ENCODE measurements at regions not wholly inside any gene's neighbourhood (a gene's known extent, or its start where the extent isn't known, plus 50 kb on each side); places are given as distances from the start of the nearest gene placed in this dataset.

DNA sequence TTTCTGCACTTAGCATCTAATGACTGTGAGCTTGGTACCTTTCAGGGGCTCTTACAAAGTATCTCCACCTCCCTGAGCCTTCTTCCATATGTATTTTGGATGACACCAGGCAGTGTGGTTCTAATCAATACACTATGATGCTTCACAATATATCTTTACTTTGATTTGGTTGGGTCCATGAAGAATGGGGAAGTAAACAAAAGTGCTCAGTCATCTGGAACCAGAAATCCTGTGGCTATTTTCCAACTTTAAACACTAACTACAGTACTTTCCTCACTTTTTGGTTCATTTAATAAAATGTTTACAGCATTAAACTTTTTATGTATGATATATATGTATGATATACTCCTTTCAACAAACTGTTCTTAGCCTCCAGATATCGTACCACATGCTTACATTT lies 216.4 kb upstream of the AFF2 start:
- H3K9me2 ChIP-seq (ENCODE audit: insufficient read depth, low read length), result no peaks in the 10 kb centered on the region
- no peak overlapping the region for H2AFZ ChIP-seq (ENCODE audit: low read depth, low read length)
- no peaks in the 10 kb centered on the region for H3K79me2 ChIP-seq (replicated peaks; ENCODE audit: insufficient read depth, low read length)
- no peaks in the 10 kb centered on the region for H3K36me3 ChIP-seq (ENCODE audit: insufficient read depth, low read length)
- no peaks in the 10 kb centered on the region for H3F3A ChIP-seq (ENCODE audit: insufficient read depth, low read length, poor library complexity, severe bottlenecking)
- H3K27me3 ChIP-seq (ENCODE audit: insufficient read depth, low read depth, low read length), result no peaks in the 10 kb centered on the region
- no peak overlapping the region for H3K27ac ChIP-seq (ENCODE audit: low read length)
- TF ChIP-seq MXI1 (conservative IDR thresholded peaks at IDR 0.05; ENCODE audit: poor library complexity, severe bottlenecking), result no peak
- TF ChIP-seq, protein P1, sequence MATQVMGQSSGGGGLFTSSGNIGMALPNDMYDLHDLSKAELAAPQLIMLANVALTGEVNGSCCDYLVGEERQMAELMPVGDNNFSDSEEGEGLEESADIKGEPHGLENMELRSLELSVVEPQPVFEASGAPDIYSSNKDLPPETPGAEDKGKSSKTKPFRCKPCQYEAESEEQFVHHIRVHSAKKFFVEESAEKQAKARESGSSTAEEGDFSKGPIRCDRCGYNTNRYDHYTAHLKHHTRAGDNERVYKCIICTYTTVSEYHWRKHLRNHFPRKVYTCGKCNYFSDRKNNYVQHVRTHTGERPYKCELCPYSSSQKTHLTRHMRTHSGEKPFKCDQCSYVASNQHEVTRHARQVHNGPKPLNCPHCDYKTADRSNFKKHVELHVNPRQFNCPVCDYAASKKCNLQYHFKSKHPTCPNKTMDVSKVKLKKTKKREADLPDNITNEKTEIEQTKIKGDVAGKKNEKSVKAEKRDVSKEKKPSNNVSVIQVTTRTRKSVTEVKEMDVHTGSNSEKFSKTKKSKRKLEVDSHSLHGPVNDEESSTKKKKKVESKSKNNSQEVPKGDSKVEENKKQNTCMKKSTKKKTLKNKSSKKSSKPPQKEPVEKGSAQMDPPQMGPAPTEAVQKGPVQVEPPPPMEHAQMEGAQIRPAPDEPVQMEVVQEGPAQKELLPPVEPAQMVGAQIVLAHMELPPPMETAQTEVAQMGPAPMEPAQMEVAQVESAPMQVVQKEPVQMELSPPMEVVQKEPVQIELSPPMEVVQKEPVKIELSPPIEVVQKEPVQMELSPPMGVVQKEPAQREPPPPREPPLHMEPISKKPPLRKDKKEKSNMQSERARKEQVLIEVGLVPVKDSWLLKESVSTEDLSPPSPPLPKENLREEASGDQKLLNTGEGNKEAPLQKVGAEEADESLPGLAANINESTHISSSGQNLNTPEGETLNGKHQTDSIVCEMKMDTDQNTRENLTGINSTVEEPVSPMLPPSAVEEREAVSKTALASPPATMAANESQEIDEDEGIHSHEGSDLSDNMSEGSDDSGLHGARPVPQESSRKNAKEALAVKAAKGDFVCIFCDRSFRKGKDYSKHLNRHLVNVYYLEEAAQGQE (IDR thresholded peaks at IDR 0.05; ENCODE audit: borderline replicate concordance), result no peak
- TF ChIP-seq TAF1 (IDR thresholded peaks at IDR 0.05; ENCODE audit: low read depth), result no peak
- TF ChIP-seq RAD21 (conservative IDR thresholded peaks at IDR 0.05), result no peak
- TF ChIP-seq EP300 (conservative IDR thresholded peaks at IDR 0.05; ENCODE audit: poor library complexity, severe bottlenecking), result no peak
- TF ChIP-seq SMC3 (conservative IDR thresholded peaks at IDR 0.05; ENCODE audit: poor library complexity), result no peak
- TF ChIP-seq, protein P2, sequence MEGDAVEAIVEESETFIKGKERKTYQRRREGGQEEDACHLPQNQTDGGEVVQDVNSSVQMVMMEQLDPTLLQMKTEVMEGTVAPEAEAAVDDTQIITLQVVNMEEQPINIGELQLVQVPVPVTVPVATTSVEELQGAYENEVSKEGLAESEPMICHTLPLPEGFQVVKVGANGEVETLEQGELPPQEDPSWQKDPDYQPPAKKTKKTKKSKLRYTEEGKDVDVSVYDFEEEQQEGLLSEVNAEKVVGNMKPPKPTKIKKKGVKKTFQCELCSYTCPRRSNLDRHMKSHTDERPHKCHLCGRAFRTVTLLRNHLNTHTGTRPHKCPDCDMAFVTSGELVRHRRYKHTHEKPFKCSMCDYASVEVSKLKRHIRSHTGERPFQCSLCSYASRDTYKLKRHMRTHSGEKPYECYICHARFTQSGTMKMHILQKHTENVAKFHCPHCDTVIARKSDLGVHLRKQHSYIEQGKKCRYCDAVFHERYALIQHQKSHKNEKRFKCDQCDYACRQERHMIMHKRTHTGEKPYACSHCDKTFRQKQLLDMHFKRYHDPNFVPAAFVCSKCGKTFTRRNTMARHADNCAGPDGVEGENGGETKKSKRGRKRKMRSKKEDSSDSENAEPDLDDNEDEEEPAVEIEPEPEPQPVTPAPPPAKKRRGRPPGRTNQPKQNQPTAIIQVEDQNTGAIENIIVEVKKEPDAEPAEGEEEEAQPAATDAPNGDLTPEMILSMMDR (IDR thresholded peaks at IDR 0.05; ENCODE audit: poor library complexity, severe bottlenecking), result no peak
- no peak for TF ChIP-seq POLR2AphosphoS5 (IDR thresholded peaks at IDR 0.05)
- no peak for TF ChIP-seq EZH2 (IDR thresholded peaks at IDR 0.05; ENCODE audit: borderline replicate concordance, insufficient read depth, low read length, poor library complexity, severe bottlenecking)
- H4K20me1 ChIP-seq (ENCODE audit: insufficient read depth), result no peaks in the 10 kb centered on the region
- no peak overlapping the region for H3K4me2 ChIP-seq (ENCODE audit: low read length)
- H3K9ac ChIP-seq (ENCODE audit: low read length), result no peak overlapping the region
- no peak overlapping the region for H3K4me3 ChIP-seq (ENCODE audit: low read length)
- H3K9me3 ChIP-seq (ENCODE audit: low read length), result no peaks in the 10 kb centered on the region

DNA sequence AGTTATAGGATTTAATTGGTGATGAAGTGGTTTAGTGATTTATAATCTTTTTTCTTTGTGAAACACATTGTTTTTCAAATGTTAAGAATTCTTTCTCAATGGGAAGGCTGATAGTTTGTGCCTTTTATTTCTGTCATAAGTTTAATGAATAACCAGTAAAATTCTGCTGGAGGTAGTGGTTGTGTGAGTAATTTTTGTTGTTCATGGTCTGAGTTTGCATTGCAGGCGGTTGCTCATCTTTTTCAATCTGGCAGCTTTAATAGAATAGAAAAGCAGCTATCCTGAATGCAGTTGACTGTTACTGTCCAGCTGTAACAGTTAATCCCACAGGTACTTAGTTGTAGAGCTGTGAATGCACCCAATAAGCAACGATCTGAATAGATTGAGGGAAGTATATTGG lies 215.6 kb upstream of the AFF2 start:
- Histone ChIP-seq H3K79me2 (replicated peaks; ENCODE audit: insufficient read depth, low read length) (no peaks in the 10 kb centered on the region), H3K27me3 (ENCODE audit: insufficient read depth, low read depth, low read length) (no peaks in the 10 kb centered on the region), H3K36me3 (ENCODE audit: insufficient read depth, low read length) (no peaks in the 10 kb centered on the region), H2AFZ (ENCODE audit: low read depth, low read length) (no peak overlapping the region), H3K4me2 (ENCODE audit: low read length) (no peak overlapping the region), H3K9me2 (ENCODE audit: insufficient read depth, low read length) (no peaks in the 10 kb centered on the region), H4K20me1 (ENCODE audit: insufficient read depth) (no peaks in the 10 kb centered on the region), H3F3A (ENCODE audit: insufficient read depth, low read length, poor library complexity, severe bottlenecking) (no peaks in the 10 kb centered on the region), H3K9ac (ENCODE audit: low read length) (no peak overlapping the region), H3K9me3 (ENCODE audit: low read length) (no peaks in the 10 kb centered on the region), H3K4me3 (ENCODE audit: low read length) (no peak overlapping the region), H3K27ac (ENCODE audit: low read length) (no peak overlapping the region)
- TF ChIP-seq, protein P1 (IDR thresholded peaks at IDR 0.05; ENCODE audit: borderline replicate concordance), result no peak
- no peak for TF ChIP-seq RAD21 (conservative IDR thresholded peaks at IDR 0.05)
- no peak for TF ChIP-seq MXI1 (conservative IDR thresholded peaks at IDR 0.05; ENCODE audit: poor library complexity, severe bottlenecking)
- no peak for TF ChIP-seq SMC3 (conservative IDR thresholded peaks at IDR 0.05; ENCODE audit: poor library complexity)
- TF ChIP-seq EZH2 (IDR thresholded peaks at IDR 0.05; ENCODE audit: borderline replicate concordance, insufficient read depth, low read length, poor library complexity, severe bottlenecking), result no peak
- no peak for TF ChIP-seq EP300 (conservative IDR thresholded peaks at IDR 0.05; ENCODE audit: poor library complexity, severe bottlenecking)
- TF ChIP-seq POLR2AphosphoS5 (IDR thresholded peaks at IDR 0.05), result no peak
- TF ChIP-seq, protein P2 (IDR thresholded peaks at IDR 0.05; ENCODE audit: poor library complexity, severe bottlenecking), result no peak
- no peak for TF ChIP-seq TAF1 (IDR thresholded peaks at IDR 0.05; ENCODE audit: low read depth)

Measured in neural cell (in vitro differentiated cells).